HUES48 (cell line): ENCODE measurements at regions not wholly inside any gene's neighbourhood (a gene's known extent, or its start where the extent isn't known, plus 50 kb on each side); places are given as distances from the start of the nearest gene placed in this dataset.

Experiments
- H3K27ac ChIP-seq: one replicate; pipeline ENCODE4 v1.7.0; 2013; ENCODE audit warnings: low read depth, low read length, inconsistent platforms
- H3K27me3 ChIP-seq: 2 replicates; pipeline ENCODE4 v1.6.1; 2013; ENCODE audit warnings: mild to moderate bottlenecking, low read length; ENCODE audit not compliant: control insufficient read depth, insufficient read depth
- H3K36me3 ChIP-seq: 2 replicates; pipeline ENCODE4 v1.6.1; 2013; ENCODE audit warnings: low read length; ENCODE audit not compliant: control insufficient read depth, insufficient read depth
- H3K4me1 ChIP-seq: 2 replicates; pipeline ENCODE4 v1.6.1; 2013; ENCODE audit warnings: mild to moderate bottlenecking, low read length; ENCODE audit not compliant: control insufficient read depth, insufficient read depth
- H3K4me3 ChIP-seq: 2 replicates; pipeline ENCODE4 v1.5.1; 2013; ENCODE audit warnings: mild to moderate bottlenecking, low read depth, low read length
- H3K9ac ChIP-seq: 2 replicates; pipeline ENCODE4 v1.6.1; 2013; ENCODE audit warnings: mild to moderate bottlenecking, low read depth, low read length, moderate library complexity
- H3K9me3 ChIP-seq: 2 replicates; pipeline ENCODE4 v1.6.1; 2013; ENCODE audit warnings: low read length; ENCODE audit not compliant: control insufficient read depth, insufficient read depth

DNA sequence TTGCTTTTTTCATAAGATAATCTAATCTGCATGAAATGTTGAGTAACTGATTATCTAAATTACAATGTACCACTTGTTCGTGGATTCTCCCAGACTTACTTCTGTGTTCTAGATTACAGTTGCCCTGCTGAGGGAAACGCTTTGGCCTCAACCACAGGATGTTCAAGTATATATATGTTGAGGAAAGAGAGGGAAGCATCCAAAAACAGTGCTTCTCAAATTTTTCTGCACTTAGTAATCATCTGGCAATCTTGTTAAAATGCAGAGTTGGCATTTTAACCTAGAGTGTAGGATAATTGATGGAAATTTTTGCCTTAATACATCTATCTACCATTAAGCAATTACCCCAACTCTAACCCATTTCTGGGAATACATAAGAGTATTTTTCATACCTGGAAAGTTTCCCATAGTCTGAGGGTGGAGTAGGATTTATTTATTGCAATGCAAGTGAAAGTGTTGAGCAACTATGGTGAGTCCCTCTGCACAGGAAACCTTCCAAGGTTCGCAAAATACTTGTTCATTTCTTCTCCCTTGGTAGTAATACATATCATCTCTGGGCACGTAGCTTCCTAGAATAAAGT lies 59.6 kb upstream of the C1GALT1 start:
- H3K36me3 ChIP-seq: no peaks in the 10 kb centered on the region
- no peaks in the 10 kb centered on the region for H3K27me3 ChIP-seq
- H3K27ac ChIP-seq: no peak overlapping the region
- H3K9me3 ChIP-seq: no peaks in the 10 kb centered on the region
- no peaks in the 10 kb centered on the region for H3K4me1 ChIP-seq
- H3K4me3 ChIP-seq: no peak overlapping the region
- H3K9ac ChIP-seq: no peak overlapping the region

DNA sequence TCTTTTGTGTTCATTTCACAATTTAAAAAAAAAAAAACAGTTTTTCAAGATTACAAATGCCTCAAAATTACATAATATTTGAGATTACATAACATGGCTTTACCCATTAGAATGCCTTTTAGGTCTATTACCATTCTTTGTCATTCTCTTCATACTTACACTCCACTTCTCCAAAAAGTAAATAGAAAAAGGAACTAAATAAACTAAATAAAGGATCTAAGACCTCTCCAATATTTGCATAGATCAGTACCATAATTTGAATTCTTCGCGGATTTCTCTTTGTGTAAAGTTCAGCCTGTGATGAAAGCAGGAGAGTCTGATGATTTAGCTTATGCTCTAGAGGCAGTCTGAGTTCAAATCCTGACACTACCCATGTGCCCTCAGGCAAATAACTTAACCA lies 56.4 kb upstream of the C1GALT1 start:
- H3K27me3 ChIP-seq: no peaks in the 10 kb centered on the region
- no peaks in the 10 kb centered on the region for H3K9me3 ChIP-seq
- H3K4me1 ChIP-seq: no peaks in the 10 kb centered on the region
- no peaks in the 10 kb centered on the region for H3K36me3 ChIP-seq
- no peak overlapping the region for H3K9ac ChIP-seq
- no peak overlapping the region for H3K27ac ChIP-seq
- H3K4me3 ChIP-seq: no peak overlapping the region

DNA sequence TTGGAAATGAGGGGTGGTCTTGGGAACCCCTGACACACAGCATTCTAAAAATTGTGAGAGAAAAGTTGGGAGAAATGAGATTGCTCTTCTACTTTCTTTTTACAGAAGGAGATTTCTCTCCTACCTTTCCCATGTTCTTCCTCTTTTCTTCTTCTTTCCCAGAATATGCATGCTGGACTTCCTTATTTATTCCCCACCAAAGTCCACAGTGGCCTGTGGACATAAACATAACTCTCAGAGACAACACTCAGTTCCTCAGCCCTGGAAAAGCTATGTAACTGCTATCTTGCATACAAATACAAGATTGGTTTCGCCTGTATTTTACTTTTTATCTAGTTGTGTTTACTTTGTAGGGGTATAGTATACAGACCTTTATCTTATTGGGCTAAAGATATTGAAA lies 54.6 kb upstream of the C1GALT1 start:
- Histone ChIP-seq H3K9me3 (no peaks in the 10 kb centered on the region), H3K27me3 (no peaks in the 10 kb centered on the region), H3K27ac (no peak overlapping the region)

DNA sequence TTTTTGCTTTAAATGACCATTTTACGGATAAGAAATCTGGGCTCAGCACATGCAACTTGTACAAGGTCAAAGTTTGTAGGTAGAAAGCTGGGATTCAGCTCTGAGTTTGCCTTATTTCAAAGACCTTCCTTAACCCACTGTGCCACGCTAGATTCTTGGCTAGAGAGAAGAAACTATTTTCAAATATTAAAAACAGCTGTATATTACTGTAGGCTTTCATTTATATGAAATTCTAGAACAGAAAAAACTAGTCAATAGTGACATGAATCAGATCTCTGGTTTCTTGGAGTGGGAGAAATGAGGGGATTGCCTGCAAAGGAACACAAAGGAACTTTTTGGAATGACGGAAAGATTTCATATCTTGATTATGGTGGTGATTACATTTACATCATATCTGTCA lies 53.0 kb upstream of the C1GALT1 start:
- Histone ChIP-seq H3K9ac (no peak overlapping the region), H3K4me1 (peaks cover 5% of the 10 kb centered on the region), H3K27ac (no peak overlapping the region), H3K36me3 (no peaks in the 10 kb centered on the region), H3K9me3 (no peaks in the 10 kb centered on the region), H3K27me3 (no peaks in the 10 kb centered on the region), H3K4me3 (no peak overlapping the region)

More for the DNA sequence above, 54.6 kb upstream of the C1GALT1 start:
- no peaks in the 10 kb centered on the region for H3K36me3 ChIP-seq
- peaks cover 5% of the 10 kb centered on the region for H3K4me1 ChIP-seq
- H3K4me3 ChIP-seq: no peak overlapping the region
- no peak overlapping the region for H3K9ac ChIP-seq

DNA sequence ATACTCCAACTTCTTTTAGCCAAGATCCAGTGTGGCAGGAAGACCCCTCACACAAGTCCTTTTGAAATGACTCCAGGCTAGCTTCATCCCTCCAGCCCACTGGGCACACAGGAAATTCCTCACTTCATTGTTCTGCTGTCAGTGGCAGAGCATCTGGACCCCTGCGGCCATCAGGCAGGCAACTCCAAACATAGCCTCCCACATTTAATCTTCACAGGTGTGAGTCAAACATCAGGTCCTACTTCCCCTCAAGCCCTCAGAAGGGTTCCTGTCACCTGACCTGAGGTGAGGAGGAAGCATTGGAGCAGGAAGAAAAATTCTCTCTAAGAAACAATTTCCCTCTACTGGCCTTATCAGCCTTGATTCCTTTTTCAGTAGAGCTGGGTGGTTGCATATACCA lies 51.1 kb upstream of the C1GALT1 start:
- no peaks in the 10 kb centered on the region for H3K36me3 ChIP-seq
- H3K4me3 ChIP-seq: no peak overlapping the region
- peaks cover 9% of the 10 kb centered on the region for H3K4me1 ChIP-seq
- H3K9me3 ChIP-seq: no peaks in the 10 kb centered on the region
- no peak overlapping the region for H3K9ac ChIP-seq
- no peak overlapping the region for H3K27ac ChIP-seq
- H3K27me3 ChIP-seq: no peaks in the 10 kb centered on the region
